ENCODE measurements at regions not wholly inside any gene's neighbourhood (a gene's known extent, or its start where the extent isn't known, plus 50 kb on each side); places are given as distances from the start of the nearest gene placed in this dataset.

DNA sequence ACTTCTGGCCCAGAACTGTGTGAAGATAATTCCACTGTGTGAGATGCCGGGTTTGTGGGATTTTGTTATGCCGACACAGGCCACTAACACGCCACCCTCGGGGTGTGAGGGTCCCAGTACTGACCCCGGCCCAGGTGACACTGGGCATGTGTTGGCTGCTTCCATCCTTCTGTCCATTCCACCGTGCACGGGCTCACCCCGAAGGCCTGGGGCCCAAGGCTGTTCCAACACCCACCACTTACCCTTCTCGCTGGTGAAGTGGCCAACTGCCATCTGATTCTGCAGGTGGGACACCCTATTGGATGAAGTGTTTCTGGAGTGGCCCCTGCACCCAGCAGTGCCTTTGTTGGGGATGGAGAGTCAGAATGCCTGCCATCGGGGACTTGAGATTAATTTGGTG, 1307.5 kb downstream of the BRD1 start:
- DNase-seq: no peak
- H3K27me3 Mint-ChIP-seq (ENCODE audit: low read depth): no peaks in the 10 kb centered on the region
- H3K4me1 Mint-ChIP-seq (ENCODE audit: low read depth): no peaks in the 10 kb centered on the region
- no peaks in the 10 kb centered on the region for H3K9me3 Mint-ChIP-seq
- no peak for ATAC-seq (replicated peaks in 1 of 2)
- no peaks in the 10 kb centered on the region for H3K36me3 Mint-ChIP-seq (ENCODE audit: insufficient read depth in 2 of 2)
- H3K4me3 Mint-ChIP-seq: no peak overlapping the region
- no peak overlapping the region for H3K27ac Mint-ChIP-seq

DNA sequence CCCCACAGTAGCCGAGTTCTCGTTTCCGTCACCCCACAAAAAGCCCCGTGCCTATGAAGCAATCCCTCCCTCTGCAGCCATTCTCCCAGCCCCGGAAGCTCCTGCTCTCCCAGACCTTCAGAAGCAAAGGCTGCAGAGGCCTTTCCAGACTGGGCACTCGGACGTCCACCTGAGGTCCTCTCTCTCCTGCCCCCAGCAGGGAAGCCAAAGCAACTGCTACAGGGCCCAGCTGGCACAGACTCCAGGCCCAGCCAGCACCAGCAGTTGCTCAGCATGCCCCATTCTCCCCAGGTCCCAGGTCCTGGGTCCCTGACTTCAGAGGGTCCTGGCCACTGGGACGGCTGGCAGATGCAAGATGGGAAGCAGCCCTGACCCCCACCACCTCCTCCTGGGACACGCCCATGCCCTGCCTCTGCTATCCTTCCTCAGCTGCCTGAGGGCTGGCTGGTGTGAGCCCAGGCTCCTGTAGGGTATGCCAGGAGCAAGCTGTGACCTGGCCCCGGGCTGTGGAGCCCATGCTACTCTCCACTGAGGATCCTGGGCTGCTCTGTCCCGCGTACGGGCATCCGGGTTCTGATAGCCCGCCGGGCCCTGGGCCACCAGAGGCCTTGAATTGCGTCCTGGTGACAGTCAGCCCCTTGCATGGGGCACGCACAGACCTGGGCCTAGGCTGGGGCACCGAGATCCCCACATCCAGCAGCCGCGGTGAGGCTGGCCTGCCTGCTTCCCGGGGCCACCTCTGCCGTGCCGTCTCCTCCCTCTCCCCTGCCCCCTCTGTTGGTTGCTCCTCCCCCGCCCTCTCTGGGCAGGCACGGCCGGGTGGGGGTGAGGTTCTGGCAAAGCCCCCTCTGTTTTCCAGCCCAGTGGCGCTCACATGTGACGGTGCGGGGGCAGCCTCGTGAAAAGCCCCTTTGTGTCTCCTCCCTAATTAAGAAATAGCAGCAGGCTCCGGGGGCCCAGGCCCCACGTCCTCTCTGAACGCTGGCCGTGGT, 1310.3 kb downstream of the BRD1 start:
- H3K27ac Mint-ChIP-seq: no peak overlapping the region
- H3K9me3 Mint-ChIP-seq: no peaks in the 10 kb centered on the region
- no peaks in the 10 kb centered on the region for H3K27me3 Mint-ChIP-seq (ENCODE audit: low read depth)
- no peaks in the 10 kb centered on the region for H3K4me1 Mint-ChIP-seq (ENCODE audit: low read depth)
- H3K4me3 Mint-ChIP-seq: no peak overlapping the region
- H3K36me3 Mint-ChIP-seq (ENCODE audit: insufficient read depth in 2 of 2): no peaks in the 10 kb centered on the region
- ATAC-seq (replicated peaks in 1 of 2) (no peak), DNase-seq (no peak)

DNA sequence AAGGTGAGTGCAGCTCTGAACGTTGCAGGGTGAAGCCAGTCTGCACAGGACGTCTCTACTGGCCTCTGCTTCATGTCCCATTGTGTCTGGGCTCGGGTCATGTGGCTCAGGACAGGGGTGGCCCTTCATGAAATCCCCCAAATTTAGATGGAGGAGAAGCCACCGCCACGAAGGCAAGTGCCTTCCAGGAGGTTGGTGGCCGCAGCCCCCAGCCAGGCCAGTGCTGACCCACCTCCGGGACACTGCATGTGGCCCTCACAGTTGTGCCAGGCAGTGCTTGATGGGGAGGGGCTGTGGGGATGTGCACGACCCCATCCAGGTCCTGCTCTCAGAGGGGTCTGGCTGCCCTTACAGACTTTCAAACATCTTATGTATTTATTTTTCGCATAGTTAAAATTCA, 1311.1 kb downstream of the BRD1 start:
- ATAC-seq (replicated peaks in 1 of 2) (no peak), DNase-seq (no peak)
- no peaks in the 10 kb centered on the region for H3K9me3 Mint-ChIP-seq
- H3K4me3 Mint-ChIP-seq: no peak overlapping the region
- H3K4me1 Mint-ChIP-seq (ENCODE audit: low read depth): no peaks in the 10 kb centered on the region
- H3K36me3 Mint-ChIP-seq (ENCODE audit: insufficient read depth in 2 of 2): no peaks in the 10 kb centered on the region
- H3K27ac Mint-ChIP-seq: no peak overlapping the region
- H3K27me3 Mint-ChIP-seq (ENCODE audit: low read depth): no peaks in the 10 kb centered on the region

DNA sequence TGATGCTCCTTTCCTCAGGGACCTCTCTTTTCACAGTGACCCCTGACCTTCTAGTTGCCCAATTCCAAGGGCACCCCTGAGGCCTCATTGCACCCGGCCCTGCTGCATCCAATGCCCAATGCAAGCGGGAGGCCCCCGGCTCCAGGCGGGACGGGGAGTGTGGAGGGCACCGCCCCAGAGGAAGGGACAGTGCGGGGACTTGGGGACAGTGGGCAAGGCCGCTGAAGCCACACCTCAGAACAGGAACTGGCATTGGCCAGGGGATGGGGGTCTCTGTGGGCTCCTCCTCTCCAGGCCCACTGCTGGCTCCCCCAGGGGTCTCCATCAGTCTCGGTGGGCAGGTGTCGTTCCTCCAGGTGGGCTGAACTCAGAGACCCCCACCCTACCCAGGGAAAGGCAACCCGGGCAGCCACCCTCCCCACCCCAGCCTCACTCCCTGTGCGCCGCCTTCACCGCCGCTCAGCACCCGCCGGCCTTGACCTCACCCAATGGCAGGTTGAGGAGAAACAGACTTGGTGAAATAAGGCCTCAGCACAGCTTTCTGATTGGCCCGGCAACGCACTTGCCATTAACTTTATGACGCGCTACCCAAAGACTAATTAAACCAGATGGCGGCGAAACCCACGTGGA, 1312.0 kb downstream of the BRD1 start:
- H3K27ac Mint-ChIP-seq: no peak overlapping the region

DNA sequence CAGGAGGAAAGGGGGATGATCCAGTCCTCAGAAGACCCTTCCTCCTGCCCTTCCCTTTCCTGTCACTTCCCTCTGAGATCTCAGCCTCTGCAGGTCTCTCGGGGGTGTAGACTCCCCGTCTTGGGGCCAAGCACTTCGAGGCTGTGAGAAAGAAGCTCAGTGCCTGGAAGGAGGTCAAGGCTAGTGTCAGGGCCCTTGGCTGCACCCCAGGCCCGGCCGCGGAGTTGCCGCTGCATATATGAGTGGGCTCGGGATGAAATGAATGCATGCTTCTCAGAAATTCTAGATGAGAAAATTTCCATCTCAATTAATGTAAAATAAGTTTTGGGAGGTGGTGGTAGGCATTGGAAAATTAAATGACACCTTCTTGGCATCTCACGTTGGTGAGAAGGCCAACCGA, 1313.7 kb downstream of the BRD1 start:
- Mint-ChIP-seq H3K4me3 (no peak overlapping the region), H3K4me1 (ENCODE audit: low read depth) (no peaks in the 10 kb centered on the region), H3K9me3 (no peaks in the 10 kb centered on the region), H3K36me3 (ENCODE audit: insufficient read depth in 2 of 2) (no peaks in the 10 kb centered on the region), H3K27ac (no peak overlapping the region), H3K27me3 (ENCODE audit: low read depth) (no peaks in the 10 kb centered on the region)
- no peak for DNase-seq
- no peak for ATAC-seq (replicated peaks in 1 of 2)

More for the DNA sequence above, 1312.0 kb downstream of the BRD1 start:
- ATAC-seq (replicated peaks in 1 of 2): no peak
- Mint-ChIP-seq H3K4me1 (ENCODE audit: low read depth) (no peaks in the 10 kb centered on the region), H3K4me3 (no peak overlapping the region), H3K27me3 (ENCODE audit: low read depth) (no peaks in the 10 kb centered on the region), H3K36me3 (ENCODE audit: insufficient read depth in 2 of 2) (no peaks in the 10 kb centered on the region), H3K9me3 (no peaks in the 10 kb centered on the region)
- no peak for DNase-seq

DNA sequence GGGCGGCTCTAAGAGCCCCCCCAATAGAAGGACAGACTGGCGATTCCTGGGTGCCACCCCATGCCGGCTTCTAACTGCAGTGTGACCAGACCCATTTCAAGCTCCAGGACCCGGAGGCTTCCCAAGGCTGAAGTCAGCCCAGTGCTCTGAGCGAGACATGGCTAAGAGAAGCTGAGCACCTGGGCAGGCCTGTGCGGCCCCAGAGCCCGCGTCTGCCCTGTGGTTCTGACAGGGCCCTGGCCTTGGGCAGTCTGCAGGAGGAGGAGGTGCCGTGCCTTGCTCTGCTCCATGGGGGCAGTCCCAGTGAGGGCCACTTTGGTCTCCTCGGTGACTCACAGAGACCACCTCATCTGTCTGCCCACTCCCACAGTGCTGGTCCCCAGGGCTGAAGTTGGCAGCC, 1314.2 kb downstream of the BRD1 start:
- Mint-ChIP-seq H3K27ac (no peak overlapping the region), H3K4me1 (ENCODE audit: low read depth) (no peaks in the 10 kb centered on the region), H3K4me3 (no peak overlapping the region), H3K36me3 (ENCODE audit: insufficient read depth in 2 of 2) (no peaks in the 10 kb centered on the region), H3K27me3 (ENCODE audit: low read depth) (no peaks in the 10 kb centered on the region), H3K9me3 (no peaks in the 10 kb centered on the region)
- DNase-seq (no peak), ATAC-seq (replicated peaks in 1 of 2) (no peak)

DNA sequence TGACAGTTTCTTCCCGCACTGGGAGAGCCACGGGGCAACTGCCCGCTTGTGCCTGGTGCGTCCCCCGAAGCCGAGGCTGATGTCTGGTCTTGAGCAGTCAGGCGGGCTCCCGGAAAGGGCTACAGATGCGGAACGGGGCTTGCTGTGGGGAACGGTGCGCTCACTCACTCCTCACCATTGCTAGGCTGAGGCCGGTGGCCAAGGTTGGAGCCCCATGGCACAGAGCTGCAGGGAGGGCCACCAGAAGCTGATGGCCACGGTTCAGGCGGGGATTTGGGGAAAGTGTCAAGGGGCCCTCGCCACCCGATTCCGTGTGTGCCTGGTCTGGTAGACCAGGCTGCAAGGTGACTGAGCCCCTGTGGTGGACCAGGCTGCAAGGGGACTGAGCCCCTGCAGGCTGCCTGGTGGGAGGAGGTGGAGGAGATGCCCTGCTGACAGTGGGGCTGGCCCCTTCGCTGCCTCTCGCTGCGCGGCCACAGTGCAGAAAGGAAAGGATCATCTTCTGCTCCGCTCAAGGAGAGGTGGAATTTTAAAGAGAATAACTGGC, 1315.8 kb downstream of the BRD1 start:
- ATAC-seq (replicated peaks in 1 of 2): no peak
- Mint-ChIP-seq H3K27ac (no peak overlapping the region), H3K4me1 (ENCODE audit: low read depth) (no peaks in the 10 kb centered on the region), H3K27me3 (ENCODE audit: low read depth) (no peaks in the 10 kb centered on the region), H3K9me3 (no peaks in the 10 kb centered on the region), H3K36me3 (ENCODE audit: insufficient read depth in 2 of 2) (no peaks in the 10 kb centered on the region), H3K4me3 (no peak overlapping the region)
- DNase-seq: no peak

DNA sequence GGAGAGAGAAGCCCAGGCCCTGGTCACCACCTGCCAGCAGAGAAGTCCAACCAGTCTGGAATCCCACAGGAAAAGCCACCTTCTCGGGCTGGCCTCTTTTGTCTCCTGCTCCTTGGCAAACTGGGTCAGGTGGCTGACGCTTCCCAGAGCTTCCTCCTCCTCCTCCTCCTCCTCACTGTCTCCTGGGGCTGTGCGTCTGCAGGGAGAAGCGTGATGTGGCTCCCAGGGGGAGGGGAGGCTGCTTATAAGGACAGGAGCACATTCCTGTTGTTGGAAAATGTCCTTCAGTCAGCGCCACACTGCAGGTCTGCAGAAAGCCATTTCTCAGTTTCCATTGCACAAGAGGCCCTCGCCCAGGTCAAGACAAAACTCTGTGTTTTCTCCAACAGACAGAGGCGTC, 1316.5 kb downstream of the BRD1 start:
- H3K4me1 Mint-ChIP-seq (ENCODE audit: low read depth): no peaks in the 10 kb centered on the region
- no peaks in the 10 kb centered on the region for H3K9me3 Mint-ChIP-seq
- no peak for ATAC-seq (replicated peaks in 1 of 2)
- no peaks in the 10 kb centered on the region for H3K36me3 Mint-ChIP-seq (ENCODE audit: insufficient read depth in 2 of 2)
- no peak for DNase-seq
- H3K4me3 Mint-ChIP-seq: no peak overlapping the region
- H3K27me3 Mint-ChIP-seq (ENCODE audit: low read depth): no peaks in the 10 kb centered on the region
- H3K27ac Mint-ChIP-seq: no peak overlapping the region

DNA sequence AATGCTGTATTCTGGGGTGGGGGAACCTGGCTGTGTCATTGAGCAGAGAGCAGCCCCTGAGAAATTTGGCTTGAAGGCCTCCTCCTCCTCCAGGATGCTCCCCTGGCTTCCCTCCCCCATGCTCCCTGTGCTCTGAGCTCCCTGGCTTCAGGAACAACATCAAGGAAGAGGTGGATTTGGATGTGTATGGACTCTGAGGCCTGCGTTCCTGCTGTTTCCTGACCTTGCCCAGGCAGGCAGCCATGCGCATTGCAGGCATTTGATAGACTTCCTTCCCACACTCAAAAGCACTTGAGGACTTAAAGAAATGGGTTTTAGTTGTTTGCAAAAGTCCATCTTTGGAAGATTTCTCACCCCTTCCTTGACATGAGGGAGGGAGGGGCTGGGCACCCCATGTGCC, 1317.1 kb downstream of the BRD1 start:
- Mint-ChIP-seq H3K27ac (no peak overlapping the region), H3K4me1 (ENCODE audit: low read depth) (no peaks in the 10 kb centered on the region), H3K27me3 (ENCODE audit: low read depth) (no peaks in the 10 kb centered on the region), H3K4me3 (no peak overlapping the region), H3K36me3 (ENCODE audit: insufficient read depth in 2 of 2) (no peaks in the 10 kb centered on the region), H3K9me3 (no peaks in the 10 kb centered on the region)
- DNase-seq (no peak), ATAC-seq (replicated peaks in 1 of 2) (no peak)

DNA sequence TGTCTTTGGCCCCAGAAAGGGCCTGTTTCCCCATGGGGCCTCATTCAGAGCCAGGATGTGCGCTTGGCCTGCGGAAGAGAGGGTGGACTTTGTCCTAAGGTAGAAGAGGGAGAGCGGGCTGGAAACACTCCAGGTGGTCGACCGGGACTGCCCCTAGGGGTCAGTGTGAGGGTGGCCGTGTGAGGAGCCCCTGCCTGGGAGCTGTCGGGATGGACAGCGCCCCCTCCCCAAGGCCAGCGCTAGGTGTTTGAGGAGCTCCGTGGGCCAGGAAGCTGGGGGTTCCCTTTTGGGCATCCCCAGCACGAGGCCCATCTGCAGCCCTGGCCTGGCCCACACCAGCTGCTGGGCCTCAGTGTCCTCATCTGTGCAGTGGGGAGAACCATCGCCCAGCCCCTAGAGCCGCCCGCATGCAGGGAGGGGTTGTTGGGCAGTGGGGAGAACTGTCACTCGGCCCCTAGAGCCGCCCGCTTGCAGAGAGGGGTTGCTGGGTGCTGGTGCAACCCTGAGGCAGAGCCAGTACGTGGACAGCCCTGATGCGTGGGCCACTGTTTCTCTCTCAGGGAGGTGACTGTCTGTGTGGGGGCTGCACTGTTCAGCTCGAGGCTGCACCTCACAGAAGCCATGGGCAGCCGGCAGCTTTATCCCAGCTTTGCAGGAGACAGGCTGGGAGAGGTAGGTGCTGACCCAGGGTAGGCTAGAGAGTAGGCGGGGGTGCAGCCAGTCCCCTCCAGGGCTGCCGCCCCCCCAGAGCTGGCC, 1319.9 kb downstream of the BRD1 start:
- DNase-seq: no peak

DNA sequence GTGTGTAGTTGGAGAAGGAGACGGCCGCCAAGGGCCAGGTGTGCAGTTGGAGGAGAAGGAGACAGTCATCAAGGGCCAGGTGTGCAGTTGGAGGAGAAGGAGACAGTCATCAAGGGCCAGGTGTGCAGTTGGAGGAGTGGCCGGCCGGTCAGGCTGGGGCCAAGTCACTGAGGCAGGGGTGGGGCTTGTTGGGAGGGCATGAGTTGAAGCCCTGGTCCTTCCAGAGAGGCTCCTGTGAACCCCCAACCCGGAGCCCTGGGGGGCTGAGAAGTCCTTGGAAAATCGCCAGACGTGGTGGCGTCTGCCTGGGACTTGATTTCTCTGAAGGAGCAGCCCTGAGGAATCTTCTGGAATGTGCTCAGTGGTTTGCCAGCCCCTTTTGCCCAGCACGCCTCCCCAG, 1320.5 kb downstream of the BRD1 start:
- no peak for DNase-seq
- no peak overlapping the region for H3K27ac Mint-ChIP-seq
- no peak for ATAC-seq (replicated peaks in 1 of 2)
- no peaks in the 10 kb centered on the region for H3K36me3 Mint-ChIP-seq (ENCODE audit: insufficient read depth in 2 of 2)
- H3K27me3 Mint-ChIP-seq (ENCODE audit: low read depth): no peaks in the 10 kb centered on the region
- no peaks in the 10 kb centered on the region for H3K4me1 Mint-ChIP-seq (ENCODE audit: low read depth)
- H3K4me3 Mint-ChIP-seq: no peak overlapping the region
- H3K9me3 Mint-ChIP-seq: no peaks in the 10 kb centered on the region

More for the DNA sequence above, 1319.9 kb downstream of the BRD1 start:
- no peaks in the 10 kb centered on the region for H3K9me3 Mint-ChIP-seq
- H3K27me3 Mint-ChIP-seq (ENCODE audit: low read depth): no peaks in the 10 kb centered on the region
- H3K27ac Mint-ChIP-seq: no peak overlapping the region
- H3K36me3 Mint-ChIP-seq (ENCODE audit: insufficient read depth in 2 of 2): no peaks in the 10 kb centered on the region
- no peak for ATAC-seq (replicated peaks in 1 of 2)
- H3K4me1 Mint-ChIP-seq (ENCODE audit: low read depth): no peaks in the 10 kb centered on the region
- H3K4me3 Mint-ChIP-seq: no peak overlapping the region

DNA sequence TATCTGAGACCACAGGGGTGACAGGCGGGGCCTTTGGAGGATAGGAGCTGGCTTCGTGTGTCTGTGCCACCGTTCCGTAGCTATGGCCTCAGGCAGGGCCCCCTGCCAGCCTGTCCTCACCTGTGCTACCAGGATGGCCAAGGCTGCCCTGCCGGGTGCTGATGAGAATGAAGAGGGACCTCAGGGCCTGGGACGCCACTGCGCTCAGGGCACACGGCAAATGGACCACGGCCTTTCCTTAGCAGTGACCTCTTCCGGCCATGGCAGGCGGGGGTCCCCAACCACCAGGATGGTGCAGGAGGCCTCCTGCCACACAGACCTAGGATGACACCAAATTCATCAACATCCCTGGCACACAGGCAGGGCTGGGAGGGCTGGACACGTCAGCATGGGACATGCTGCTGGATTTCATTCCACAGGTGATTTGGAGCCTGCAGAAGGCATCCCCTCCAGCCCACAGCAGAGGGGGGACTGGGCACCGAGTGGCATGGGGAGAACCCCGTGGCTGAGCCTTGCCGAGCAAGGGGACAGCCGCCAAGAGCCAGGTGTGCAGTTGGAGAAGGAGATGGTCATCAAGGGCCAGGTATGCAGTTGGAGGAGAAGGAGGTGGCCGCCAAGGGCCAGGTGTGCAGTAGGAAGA, 1321.0 kb downstream of the BRD1 start:
- H3K27ac Mint-ChIP-seq: no peak overlapping the region
- no peaks in the 10 kb centered on the region for H3K4me1 Mint-ChIP-seq (ENCODE audit: low read depth)

DNA sequence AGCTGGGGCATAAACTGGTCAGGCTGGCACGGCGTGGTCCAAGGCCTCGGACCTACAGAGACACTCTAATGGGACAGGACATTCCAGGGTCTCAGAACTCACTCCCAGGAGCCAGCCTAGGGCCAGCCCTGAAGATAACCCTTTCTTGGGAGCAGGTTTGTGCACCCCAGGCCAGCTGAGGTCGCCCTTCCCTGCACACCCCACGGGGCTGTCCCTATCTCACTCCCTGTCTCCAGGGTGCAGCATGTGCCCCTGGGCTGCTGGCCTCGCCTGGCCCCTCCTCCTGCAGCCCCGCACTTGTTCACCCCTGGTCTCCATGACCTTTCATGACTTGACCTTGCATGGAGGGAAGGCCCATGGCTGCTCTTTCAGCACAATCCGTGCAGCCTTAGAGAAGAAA, 1321.8 kb downstream of the BRD1 start:
- Mint-ChIP-seq H3K4me1 (ENCODE audit: low read depth) (no peaks in the 10 kb centered on the region), H3K36me3 (ENCODE audit: insufficient read depth in 2 of 2) (no peaks in the 10 kb centered on the region), H3K27me3 (ENCODE audit: low read depth) (no peaks in the 10 kb centered on the region), H3K4me3 (no peak overlapping the region), H3K9me3 (no peaks in the 10 kb centered on the region), H3K27ac (no peak overlapping the region)
- no peak for DNase-seq
- no peak for ATAC-seq (replicated peaks in 1 of 2)

More for the DNA sequence above, 1321.0 kb downstream of the BRD1 start:
- ATAC-seq (replicated peaks in 1 of 2) (no peak), DNase-seq (no peak)
- no peak overlapping the region for H3K4me3 Mint-ChIP-seq
- no peaks in the 10 kb centered on the region for H3K27me3 Mint-ChIP-seq (ENCODE audit: low read depth)
- no peaks in the 10 kb centered on the region for H3K9me3 Mint-ChIP-seq
- no peaks in the 10 kb centered on the region for H3K36me3 Mint-ChIP-seq (ENCODE audit: insufficient read depth in 2 of 2)
